Kidney capillary endothelial cell (primary cell): ENCODE measurements at regions not wholly inside any gene's neighbourhood (a gene's known extent, or its start where the extent isn't known, plus 50 kb on each side); places are given as distances from the start of the nearest gene placed in this dataset.
"Not testable (repeated sequence)": the region's sequence is repeated elsewhere in the genome, so short reads cannot be mapped to it uniquely, and the experiment has no call there.

Source experiments
- DNase-seq: peaks from one replicate; pipeline ENCODE4 v3.0.0-alpha.2; 2018; ENCODE audit warnings: low spot score

GRCh38 chr2:107108556-107108955 is 222.6 kb upstream of the ST6GAL2 start:
- DNase-seq, result no peak

DNA sequence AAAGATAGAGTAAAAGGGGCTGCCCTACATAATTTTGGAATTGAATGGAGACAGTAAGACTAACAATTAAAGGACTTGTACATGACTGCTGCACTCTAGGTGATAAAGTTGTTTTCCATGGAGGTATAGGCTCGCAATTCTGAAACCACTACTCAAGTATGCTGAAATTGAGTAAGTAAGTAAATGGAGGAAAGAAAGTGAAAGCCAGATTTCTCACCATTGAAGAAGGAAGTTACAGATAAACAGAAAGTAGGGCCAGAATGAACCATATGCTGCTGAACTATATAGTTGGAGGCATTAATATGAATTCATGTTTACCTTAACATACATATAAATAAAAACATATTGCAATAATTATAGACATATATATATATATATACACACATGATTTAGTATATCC is 225.7 kb upstream of the ST6GAL2 start:
- DNase-seq, result no peak

- DNase-seq, result no peak
Measured at GRCh38 chr2:107112561-107112960, 226.6 kb upstream of the ST6GAL2 start.

DNA sequence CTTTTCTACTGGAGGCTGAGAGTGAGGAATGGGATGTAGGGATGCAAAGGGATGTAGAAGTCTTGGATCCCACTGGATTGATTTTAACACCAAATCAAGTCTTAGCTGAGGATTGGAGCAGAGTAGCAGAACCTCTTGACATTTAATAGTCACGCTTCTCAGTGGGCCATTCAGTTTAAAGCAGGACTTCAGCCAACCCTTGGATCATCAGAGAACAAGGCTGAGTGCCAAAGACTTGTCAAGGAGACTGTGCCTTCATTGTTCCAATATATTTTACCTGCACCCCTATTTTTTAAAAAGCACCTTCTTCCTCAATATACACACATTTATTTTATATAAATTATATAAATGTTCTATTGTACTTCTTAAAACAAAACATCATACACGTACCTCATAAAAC is 242.4 kb upstream of the ST6GAL2 start:
- DNase-seq, result no peak

- no peak for DNase-seq
Measured at GRCh38 chr2:107132070-107132469, 246.1 kb upstream of the ST6GAL2 start.

- DNase-seq, result no peak
Measured at GRCh38 chr2:107132746-107133145, 246.8 kb upstream of the ST6GAL2 start.

DNA sequence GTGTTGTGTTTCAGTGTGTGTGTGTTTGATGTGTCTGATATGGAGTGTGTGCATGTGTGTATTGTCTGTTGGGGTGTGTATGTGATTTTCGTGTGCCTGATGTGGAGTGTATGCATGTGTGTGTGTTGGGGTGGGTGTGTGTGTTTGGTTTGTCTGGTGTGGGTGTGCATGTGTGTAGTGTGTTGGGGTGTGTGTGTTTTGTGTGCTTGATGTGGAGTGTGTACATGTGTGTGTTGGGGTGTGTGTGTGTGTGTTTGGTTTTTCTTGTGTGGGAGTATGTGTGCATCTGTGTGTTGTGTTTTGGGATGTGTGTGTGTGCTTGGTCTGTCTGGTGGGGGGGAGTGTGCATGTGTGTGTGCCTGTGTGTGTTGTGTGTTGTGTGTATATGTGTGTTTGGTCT is 247.4 kb upstream of the ST6GAL2 start:
- DNase-seq, result no peak

- no peak for DNase-seq
Measured at GRCh38 chr2:107136733-107137132, 250.8 kb upstream of the ST6GAL2 start.

DNA sequence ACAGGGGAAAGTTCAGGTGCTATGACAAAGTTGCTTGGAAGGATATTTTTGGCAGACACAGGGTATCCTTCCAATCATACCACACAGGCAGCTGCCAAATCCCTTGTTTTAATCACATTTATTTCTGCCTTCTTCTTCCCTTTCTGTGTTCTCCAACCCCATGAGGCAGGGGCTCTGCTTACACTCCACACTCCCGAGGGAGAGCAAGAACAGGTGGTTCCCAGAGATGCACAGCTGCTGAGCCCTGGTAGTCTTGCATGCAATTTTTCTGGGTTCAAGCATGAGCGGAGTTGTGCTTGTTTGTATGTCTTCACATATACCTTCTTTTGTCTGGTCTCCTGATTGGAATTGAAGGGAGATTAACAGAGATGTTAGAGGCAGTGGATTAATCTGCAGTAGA is 251.7 kb upstream of the ST6GAL2 start:
- no peak for DNase-seq

- no peak for DNase-seq
Measured at GRCh38 chr2:107146181-107146580, 260.2 kb upstream of the ST6GAL2 start.

DNA sequence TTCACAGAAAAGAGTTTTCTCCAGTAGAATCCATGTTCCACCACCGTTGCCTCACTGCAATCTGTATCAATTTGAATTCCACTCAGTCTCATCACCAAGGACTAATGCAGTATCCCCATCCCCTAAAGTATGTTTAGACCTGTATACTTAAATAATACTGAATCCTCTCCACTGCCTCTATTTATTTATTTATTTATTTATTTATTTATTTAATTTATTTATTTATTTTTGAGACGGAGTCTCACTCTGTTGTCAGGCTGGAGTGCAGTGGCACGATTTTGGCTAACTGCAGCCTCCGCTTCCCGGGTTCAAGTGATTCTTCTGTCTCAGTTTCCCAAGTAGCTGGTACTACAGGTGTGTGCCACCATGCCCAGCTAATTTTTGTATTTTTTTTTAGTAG is 260.7 kb upstream of the ST6GAL2 start:
- not testable (repeated sequence) for DNase-seq

- no peak for DNase-seq
Measured at GRCh38 chr2:107148055-107148454, 262.1 kb upstream of the ST6GAL2 start.

DNA sequence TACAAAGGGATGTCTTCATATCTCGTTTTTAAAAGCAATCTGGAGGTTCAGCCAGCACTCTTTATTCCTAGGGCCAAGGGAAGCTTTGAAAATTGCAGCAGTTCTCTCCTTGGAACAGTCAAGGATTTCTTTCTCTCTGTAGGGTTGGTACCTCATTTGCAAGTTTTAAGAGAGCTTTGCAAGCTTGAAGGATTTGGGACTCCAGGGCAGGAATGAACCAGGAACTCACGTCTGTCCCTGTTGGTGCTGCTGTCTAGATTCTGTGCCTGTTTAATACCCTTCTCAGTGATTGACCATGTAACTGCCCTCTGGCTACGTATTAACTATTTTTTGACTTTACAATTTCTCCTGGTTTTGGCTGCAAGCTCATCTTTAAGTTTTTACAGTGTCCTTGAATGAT is 262.5 kb upstream of the ST6GAL2 start:
- DNase-seq, result no peak

GRCh38 chr2:107160640-107161239 is 274.8 kb upstream of the ST6GAL2 start:
- DNase-seq, result no peak

DNA sequence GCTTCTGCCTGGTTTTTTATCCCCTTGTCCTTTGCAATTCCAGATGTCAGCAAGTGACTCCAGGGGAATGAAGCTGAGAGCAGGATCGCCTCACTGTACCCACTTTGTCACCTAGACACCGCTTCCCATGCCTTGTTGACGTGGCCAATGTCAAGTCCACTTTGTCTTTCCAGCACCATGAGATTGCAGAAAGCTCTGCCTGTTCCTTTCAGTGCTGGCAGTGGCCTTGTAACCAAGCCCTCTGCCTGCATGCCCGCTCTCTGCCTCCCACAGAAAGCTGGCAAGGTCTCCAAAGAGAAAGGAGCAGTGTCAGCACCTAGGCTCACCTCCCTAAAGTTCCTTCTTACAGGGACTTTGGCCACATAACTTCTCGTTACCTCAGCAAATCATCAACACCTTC is 282.2 kb upstream of the ST6GAL2 start:
- DNase-seq, result no peak

DNA sequence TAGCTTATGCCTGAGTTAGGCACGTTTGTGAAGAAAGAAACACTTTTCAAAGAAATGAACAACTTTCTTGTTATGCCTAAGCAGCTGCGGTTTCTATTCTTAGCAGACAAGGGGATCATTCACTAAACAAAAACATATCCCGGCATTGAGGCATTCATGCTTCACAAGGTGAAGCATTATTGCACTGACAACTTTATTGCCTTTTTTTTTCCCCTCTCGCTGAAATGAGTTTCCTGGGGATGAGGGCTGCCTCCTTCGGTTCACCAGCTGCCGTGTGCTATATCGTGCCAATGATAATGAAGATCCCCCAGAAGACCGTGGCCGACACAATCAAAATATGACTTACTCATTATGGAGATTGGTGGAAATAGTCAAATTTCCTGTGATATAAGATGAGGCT is 288.2 kb upstream of the ST6GAL2 start:
- no peak for DNase-seq

DNA sequence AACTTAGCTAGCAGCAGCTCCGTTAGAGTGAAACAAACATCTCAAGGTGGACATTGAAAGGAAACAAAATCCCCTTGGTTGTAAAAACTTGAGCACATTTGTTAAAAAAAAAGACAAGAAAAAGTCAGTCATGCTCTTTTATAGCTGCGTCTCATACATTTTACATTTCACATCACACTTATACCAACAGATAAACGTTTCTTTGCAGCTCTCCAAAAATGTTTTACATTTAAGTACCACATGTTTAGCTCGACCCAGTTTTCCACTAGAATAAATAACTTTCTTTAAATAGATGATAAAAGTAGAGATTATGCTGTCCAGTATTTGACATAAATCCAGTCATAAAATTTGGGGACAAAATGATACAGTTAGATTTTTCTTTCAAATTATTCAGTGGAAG is 297.0 kb upstream of the ST6GAL2 start:
- DNase-seq, result no peak

GRCh38 chr2:107187870-107188269 is 301.9 kb upstream of the ST6GAL2 start:
- DNase-seq, result no peak

DNA sequence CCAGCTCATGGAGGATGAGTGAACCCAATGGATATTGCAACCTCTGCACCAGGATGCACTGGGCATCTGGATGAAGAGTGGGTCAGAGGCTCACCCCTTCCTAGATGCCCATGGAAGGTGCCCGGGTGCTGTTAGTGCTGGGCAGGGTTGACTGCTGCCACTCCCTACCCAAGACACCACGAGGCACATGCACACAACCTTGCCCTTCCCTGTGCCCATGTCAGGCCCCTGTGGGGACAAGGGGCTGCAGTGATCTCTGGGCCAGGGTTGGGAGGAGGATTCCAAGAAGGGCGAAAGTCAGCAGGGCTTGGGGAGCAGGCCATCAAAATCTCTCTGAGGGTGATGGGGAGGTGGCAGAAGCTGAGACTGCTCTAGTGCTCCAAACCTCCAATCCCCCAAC is 309.7 kb upstream of the ST6GAL2 start:
- DNase-seq, result no peak

GRCh38 chr2:107197594-107198294 is 311.8 kb upstream of the ST6GAL2 start:
- no peak for DNase-seq

DNA sequence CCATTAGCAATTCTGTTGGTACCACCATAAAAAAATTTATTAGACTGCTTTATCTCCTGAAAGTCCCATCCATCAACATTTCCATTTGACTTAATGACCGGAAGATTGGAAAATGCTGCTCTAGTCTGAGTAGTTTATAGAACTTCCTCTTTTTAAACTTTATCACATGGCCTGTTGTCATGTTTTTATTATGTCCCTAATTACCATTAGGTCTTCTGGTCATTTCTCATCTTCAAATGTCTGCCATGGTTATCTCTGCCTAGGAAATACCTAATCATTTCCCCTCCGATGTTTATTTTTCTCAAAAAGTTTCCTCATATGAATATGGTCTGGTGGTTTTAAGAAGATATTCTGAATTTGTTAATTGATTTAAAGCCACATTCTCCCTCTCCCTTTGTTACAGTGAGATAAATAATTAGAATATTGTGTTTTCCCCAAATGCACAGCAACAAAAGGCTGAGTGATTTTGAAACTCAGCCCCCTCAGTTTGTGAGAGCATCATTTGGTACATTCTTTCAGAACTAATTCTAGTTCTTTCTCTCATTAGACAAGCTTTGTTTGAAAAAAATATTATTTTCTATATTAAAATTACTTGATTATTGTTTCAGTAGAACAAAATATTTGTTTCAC is 317.1 kb upstream of the ST6GAL2 start:
- DNase-seq, result no peak

DNA sequence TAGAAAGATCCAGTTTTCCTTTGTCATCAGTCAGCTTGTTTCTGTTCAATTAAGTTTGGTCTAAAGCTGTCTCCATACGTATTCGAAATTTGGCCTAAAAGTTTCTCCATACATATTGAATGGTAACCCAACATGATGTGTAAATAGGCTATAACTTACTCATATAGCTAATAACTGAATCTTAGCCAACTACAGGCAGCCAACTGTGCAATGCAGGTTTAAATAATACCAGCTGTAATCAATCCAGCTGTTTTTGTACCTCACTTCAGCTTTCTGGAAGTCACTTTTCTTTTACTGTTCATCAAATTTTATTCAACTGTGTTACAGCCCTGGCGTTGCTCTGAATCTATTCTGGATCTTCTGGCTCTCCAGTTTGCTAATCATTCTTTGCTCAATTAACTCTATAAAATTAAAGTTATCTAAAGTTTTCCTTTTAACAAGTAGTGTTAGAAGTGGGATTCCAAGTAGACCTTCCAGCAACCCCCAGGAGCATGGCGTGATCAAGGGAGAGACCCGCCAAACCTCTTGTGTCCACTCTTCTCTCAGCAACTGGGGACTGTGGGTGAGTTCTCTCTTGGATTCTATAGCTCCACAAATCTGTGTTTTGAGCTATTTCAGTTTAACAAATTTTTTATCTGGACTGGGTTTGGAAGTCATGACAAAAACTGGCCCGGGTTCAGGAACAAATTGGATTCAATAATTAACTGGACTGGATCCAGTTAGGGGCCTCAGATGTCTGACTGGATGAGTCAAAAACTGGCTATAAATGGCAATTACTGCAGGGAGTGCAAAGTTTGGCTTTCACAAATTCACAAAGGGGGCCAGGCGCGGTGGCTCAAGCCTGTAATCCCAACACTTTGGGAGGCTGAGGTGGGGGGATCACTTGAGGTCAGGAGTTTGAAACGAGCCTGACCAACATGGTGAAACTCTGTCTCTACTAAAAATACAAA is 329.7 kb upstream of the ST6GAL2 start:
- DNase-seq, result no peak

- DNase-seq, result no peak
Measured at GRCh38 chr2:107218208-107218607, 332.2 kb upstream of the ST6GAL2 start.
